GM19395 (cell line): ENCODE measurements at regions not wholly inside any gene's neighbourhood (a gene's known extent, or its start where the extent isn't known, plus 50 kb on each side); places are given as distances from the start of the nearest gene placed in this dataset.
"Not testable (repeated sequence)": the region's sequence is repeated elsewhere in the genome, so short reads cannot be mapped to it uniquely, and the experiment has no call there.

Source experiments
- ATAC-seq: cut with Tn5 transposase; IDR thresholded peaks from one replicate; pipeline ENCODE4 v1.9.1; 2021; ENCODE audit warnings: mild to moderate bottlenecking, moderate library complexity; ENCODE audit not compliant: unreplicated experiment

DNA sequence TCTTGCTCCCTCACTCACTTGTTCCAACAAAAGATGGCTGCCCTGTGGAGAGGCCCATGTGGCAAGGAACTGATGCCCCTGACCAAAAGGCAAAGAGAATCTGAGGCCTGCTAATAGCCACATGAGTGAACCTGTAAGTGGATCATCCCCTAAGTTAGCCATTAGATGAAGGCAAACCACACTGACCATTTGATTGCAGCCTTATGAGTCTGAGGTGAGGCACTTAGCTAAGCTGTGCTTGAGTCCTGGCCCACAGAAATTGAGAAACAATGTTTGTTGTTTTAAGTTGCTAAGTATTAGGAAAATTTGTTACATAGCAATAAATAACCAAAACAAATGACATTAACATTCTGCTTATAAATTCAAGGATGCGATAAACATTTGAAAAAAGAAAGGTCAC lies 100.1 kb upstream of the BET1 start:
- ATAC-seq, result no peak

DNA sequence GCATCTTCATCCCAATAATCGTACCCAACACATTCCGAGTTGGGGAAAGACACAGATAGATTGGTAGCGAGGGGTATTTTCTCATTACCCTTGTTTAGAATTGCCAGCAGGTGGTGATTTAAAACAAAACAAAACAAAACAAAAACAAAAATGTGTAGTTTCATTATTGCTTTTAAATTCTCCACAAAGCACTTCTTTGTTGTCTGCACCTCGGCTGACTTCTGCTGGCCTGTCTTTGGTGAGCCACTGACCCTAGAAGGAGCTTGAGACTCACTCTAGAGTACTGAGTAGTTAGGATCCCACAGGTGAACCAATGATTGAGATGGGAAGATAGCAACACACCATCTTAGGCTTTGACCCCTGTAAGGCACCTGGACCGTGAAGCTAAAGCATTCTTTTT lies 105.4 kb upstream of the BET1 start:
- no peak for ATAC-seq

DNA sequence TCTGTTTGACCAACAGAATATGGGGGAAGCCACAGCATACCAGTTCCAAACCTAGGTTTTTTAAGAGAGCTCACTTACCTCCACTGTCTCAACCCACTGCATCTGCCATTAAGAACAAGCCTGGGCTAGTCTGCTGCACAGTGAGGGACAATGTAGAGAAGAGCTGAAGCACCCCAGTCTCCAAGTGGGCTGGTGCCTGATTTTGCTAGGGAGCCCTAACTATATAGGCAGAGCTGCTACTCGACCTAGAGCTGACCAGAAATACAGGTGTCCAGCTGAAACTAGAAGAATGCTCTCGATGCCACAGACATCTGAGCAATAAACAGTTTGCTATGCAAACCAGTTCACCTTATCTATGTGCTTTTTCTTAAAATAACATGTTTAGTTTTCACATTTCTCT lies 106.9 kb upstream of the BET1 start:
- ATAC-seq, result peak; percentile 55

DNA sequence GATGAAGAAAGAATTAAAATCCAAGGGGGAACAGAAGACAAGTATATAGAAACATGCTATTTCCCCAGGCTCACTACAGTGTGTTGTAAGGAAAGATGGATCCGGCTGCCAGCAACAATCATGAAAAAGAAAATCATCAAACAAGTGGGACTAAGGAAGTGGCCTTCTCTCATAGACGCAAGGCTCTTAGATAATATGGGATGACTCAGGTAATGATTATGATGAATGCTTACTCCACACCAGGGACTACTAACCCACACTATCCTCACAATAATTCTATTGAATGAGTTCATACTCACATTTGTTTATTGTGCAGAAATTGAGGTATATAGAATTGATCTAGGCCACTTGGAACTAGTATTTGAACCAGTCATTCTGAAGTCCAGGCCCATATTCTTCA lies 111.2 kb upstream of the BET1 start:
- ATAC-seq, result no peak

DNA sequence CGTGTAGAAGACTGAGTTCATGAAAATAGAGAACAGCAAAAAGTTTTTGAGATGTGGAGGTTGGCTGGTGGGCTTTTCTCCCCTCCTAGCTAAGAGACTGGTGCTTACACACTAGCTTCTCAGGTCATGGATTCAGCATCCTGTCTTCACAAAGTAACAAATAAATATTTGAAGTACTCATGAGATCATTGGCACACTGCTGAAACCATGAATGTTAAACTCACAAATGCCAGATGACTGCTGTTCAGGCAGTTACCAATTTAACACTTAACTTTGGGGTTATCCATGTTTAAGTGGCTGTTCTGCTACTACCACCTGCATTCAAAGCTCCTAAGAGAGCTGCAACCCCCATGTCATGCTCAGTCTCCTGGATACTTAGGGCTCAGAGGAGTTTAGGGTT lies 119.0 kb upstream of the BET1 start:
- no peak for ATAC-seq

DNA sequence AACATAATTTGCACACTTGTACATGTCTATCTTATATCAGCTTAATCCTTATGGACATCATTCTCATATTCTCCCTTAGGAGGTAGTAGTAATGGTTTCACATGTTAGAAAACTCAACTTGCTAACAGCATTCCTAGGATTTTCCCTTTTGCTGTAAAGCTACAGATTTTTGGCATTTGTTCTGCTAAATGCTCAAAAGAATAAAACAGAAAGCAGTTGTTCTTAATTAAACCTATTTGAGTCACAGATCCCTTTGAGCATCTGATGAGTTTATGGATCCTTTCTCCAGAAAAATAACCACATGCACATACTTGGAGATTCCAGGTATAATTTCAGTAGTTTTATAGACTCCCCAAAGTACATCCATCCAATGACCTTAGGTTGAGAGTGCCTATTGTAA lies 122.9 kb upstream of the BET1 start:
- ATAC-seq, result no peak

DNA sequence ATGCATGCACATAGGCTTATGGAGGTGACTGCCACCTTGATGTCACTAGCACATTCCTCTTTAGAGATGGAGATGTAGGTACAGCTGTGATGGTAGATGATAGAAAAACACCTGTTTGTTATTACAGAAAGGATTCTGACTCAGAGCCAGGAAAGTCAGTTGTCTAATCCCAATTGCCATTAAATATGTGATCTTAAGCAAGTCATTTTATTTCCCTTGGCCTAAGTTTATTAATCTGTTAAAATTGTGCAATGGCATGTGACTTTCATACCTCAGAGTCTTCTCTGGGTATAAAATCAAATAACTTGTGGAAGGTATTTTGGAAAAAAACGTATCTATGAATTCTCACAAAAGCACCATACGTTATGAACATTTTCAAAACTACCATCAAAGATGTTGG lies 123.9 kb upstream of the BET1 start:
- no peak for ATAC-seq

DNA sequence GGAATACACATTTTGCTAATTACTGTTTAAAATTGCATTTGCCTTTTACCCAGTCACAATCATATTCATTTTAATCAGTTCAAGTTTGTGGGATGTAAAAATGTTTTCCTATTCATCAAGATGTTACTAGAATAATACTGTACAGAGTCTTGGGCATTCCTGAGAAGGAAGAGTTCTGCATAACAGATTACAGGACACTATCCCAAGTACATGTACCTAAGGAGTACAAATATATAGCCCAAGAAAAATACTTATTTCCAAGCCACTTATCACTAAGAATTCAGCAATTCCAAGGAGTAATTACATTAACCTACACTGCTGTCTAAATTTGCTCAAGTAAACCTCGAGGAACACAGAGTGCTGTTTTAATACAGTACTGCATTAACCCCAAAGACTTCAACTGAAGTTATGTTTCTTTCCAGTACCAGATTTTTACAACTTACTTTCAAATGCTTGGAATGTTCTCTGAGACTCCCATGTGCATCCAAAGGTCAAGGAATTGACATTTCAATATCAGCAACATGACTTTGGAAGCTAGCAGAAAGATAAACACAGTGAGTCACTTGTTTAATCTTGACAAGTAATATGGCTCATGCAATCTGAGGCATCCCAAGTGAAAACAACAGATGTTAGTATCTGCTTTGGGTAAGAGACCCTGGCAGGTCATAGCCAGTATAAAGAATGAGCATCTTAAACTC lies 125.4 kb upstream of the BET1 start:
- no peak for ATAC-seq

DNA sequence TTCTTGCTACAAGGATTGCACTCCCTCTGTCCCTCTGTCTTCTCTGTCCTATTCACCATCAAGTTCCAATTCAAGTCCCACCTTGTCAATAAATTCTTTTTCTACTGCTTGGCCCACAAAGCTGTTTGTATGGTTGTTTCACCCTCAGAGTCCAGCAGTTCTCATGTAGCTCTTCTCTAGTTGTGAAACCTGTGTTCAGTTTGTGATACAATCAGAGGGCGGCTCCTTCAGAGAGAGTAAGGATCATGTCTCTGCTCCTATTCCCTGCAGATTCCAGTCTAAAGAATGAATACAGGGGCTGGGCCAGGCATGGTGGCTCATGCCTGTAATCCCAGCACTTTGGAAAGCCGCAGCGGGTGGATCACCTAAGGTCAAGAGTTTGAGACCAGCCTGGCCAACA lies 126.6 kb upstream of the BET1 start:
- ATAC-seq, result no peak

DNA sequence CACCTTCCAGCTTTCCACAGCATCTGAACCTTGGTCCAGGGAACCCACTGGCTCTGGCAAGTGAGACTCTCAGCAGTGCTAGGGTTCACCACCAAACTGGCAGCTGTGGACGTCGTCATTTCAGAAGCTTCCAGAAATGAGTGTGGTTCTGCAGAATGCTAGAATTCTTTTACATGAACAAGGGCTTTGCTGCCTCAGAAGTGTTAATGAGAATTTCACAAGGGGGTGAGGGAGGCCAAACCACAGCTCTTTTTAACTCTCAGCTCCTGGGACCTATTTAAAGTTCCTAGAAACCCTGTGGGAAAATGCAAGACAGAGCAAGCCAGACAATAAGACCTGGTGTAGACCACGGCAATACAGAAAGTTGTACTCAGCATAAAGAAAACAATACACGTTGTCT lies 129.3 kb upstream of the BET1 start:
- ATAC-seq, result no peak

DNA sequence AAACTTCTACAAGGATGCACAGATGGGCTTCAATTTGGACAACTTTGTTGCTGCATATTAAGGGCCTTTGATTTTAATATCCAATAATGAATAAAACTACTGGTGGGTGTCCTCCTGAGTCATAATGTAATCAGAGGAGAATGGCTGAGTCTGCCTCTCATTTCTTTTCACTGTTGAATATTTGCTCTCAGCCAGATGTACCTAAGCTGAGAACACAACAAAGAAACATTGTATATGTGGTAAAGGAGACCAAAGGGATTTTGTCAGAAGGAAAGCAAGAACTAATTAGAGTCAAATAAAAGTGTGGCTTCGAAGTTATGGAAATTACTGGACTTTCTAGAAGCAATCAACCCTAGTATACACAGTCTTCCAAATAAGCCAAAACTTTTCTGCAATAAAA lies 131.0 kb upstream of the BET1 start:
- no peak for ATAC-seq

DNA sequence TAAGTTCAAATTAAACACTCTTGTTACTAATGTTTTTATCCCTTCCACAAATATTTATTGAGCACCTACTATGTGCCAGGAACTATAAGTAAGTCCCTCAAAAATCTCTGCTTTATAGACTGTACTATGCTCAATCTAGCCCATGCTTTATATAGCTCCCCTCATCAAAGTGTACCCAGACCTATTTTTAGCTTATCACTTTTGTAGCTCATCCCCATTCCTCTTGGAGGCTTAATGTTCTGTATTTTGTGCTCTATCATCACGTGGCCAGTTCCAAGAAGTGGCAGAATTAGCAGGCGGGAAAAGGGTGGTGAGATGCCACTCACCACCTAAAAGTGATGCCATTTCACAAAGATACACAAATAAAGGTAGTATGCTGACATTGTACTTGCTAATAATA lies 138.1 kb upstream of the BET1 start:
- ATAC-seq, result no peak

DNA sequence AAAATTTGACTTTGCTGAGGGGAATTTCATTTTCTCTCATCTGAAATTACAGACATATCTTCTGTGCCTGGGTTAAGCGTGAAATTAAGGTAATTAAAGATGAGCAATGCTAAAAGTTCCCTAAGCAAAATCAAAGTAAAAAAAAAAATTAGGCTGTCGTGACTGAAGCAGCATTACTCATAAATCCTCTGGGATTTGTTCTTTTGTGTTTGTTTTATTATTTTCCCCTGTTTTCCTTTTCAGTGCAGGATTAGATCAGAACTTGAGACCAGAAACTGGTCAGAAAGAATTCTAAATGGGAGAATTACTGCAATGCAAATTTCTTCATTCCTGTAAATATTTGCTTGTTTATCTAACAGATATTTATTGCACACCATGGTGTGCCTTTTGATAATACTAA lies 141.4 kb upstream of the BET1 start:
- ATAC-seq, result no peak

DNA sequence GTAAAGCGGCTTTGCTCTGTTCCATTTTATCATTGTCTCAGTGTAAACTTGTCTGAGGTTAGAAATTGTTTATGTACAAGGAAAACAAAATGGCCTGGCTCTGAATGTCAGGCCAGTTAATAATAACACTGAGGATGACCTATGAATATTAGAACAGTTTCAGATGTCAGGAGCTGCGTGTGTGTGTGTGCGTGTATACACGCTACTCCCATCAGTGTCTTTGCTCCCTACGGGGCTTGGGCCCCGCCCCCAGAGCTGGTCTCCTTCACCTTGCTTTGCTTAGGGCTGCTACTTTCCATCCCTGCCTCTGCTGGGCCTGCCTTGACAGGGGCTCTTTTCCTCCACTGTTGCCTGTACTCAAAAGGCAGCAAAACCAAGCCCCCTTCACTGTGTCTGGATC lies 142.3 kb upstream of the BET1 start:
- no peak for ATAC-seq

DNA sequence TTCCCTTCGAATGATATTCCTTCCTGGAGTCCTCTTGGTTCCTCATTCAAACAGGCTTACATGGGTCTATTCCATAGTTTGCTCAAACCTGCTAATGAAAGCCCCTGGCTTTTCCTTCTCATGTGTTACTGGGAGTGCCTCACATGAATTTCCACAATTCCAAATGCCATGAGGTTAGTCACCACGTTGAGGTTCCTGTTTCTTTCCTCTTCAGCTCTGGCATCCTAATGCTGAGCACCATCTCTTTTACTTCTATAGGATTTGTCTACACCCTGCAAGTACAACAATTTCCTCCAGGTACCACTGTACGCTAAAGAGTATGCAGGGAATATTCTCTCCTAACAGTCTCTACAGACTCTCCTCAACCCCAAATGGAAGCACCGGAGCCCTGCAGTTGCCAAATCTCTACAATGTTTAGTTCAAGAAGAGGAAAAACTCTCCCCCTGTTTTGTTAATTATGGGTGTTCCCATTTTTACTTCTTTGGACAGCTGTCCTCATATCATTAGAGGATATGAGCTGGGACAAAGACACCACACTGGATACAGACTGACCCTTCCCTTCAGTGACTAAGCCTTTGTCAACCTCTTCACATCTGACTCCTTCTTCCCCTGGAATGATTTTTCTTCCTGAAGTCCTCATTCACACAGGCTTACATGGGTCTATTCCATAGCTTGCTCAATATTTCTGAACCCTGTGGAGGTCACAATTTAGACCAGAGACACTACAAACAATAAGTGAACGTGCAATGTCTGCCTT lies 145.8 kb upstream of the BET1 start:
- ATAC-seq, result no peak

DNA sequence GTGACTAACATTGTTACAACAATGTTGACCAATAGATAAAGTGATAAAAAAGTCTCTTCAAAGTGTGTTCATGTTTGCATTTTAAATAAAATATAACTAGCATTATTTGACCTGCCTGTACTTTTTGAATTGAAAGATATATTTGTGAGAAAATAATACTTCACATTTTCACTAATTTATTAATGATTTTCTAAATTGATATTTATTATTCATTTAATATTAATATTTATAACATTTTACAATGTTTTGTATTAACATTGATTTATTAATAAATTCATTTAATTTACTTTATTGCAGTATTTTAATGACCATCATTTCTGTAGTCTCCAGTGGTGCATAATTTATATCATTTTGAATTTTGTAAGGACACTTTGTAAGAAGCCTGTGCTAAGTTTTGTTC lies 150.0 kb upstream of the BET1 start:
- ATAC-seq, result no peak

DNA sequence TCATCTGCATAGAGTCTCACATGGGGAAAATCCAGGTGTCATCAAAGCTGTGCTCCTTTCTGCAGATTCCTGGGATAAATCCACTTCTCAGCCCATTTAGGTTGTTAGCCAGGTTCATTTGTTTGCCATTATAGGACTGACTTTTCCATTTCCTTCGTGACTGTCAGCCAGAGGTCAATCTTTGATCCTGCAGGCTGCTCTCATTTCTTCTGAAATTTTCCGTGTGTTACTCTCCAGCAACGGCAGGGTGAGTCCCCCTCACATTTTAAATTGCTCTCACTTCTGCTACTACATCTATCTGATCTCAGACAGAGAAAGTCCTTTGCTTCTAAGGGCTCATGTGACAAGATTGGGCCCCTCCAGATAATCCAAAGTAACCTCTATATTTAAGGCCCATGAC lies 150.7 kb upstream of the BET1 start:
- peak; percentile 72 for ATAC-seq

DNA sequence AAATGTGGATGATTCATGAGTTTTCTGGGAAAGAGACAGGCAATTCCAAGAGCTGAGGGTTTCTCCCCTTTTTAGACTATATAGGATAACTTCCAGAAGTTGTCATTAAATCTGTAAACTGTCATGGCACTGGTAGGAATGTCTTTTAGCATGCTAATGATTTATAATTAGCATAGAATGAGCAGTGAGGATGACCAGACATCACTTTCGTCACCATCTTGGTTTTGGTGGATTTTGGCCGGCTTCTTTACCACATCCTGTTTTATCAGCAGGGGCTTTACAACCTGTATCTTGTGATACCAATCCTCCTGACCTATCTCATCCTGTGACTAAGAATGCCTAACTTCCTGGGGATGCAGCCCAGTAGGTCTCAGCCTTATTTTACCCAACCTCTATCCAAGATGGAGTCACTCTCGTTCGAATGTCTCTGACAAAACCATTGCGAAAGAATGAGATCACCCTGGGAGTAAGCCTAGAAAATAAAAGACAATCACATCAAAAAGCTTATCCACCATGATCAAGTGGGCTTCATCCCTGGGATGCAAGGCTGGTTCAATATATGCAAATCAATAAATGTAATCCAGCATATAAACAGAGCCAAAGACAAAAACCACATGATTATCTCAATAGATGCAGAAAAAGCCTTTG lies 153.6 kb upstream of the BET1 start:
- not testable (repeated sequence) for ATAC-seq

DNA sequence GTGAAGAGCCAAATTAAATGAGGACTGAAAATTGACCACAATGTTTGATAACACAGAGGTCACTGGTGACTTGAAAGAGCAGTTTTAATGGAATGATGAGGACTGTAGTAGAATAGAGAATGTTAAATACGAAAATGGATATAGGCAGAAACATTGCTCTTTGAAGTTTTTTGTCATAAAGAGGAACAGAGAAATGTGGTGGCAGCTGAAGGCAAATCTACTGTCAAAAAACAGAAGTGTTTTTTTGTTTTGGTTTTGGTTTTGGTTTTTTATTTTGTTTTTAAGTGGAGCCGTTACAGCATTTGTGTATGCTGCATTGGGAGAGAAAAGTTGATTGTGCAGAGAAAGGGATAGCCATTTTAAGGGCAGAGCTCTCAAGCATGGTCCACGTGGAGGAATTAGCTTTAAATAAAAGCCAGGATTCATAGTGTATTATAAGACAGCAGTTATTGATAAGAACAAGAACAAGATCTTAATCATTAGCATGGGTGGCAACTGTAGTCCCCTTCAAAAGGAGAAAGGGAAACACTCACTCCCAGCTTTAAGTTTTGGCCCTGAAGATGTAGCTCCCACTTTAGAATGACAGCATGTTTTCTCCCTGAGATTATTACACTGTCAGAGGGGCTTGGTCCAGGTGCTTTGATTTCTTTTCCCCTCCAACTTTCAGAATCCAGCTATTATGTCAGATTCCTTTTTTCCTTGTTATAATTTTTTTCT lies 156.7 kb upstream of the BET1 start:
- peak; percentile 96 for ATAC-seq

DNA sequence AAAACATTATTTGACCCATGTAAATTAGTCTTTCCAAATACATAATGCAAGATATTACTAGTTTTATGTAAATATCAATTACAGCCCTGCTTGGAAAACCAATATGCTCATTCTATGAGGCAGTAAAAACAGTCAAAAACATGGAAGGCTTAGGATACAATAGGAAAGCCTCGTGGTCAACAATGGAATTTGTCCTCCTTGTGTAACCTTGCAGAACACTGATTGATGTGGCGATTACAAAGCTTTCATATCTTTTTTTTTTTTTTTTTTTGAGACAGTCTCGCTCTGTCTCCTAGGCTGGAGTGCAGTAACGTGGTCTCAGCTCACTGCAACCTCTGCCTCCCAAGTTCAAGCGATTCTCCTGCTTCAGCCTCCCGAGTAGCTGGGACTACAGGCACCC lies 157.3 kb upstream of the BET1 start:
- no peak for ATAC-seq

DNA sequence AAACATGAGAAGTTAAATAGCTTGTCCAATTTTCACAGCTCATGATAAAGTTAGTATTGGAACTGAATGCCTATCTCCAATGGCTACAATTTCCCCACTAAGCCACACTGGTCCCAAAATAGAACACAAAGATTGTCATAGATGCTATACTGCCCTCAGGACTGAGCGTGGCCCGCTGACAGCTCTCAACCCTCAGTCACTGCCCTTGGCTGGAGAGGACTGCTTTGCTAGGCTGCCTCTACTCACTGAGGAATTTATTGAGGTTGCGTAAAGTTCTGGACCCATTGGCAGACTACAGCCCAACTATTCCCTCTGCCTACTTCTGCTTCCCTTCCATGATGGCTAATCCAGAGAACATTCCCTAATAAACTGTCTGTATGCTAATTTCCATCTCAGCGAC lies 165.5 kb upstream of the BET1 start:
- no peak for ATAC-seq

DNA sequence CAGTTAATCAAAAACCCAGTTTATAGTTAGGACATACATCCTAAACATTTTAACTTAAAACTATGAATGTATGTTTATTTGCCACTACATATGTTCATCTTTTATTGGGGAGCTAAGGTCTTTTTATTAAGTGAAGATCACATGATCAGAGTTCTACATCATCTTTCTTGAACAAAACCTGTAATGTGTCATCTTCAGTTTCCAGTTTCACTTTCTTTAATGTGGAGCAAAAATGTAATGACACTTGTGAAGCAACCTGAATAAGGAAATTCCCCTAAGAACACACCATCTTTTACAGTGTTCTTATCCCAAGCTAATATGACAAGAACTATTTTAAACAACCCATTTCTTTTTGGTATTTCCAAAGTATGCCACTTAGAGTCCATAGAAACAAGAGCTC lies 166.7 kb upstream of the BET1 start:
- ATAC-seq, result peak; percentile 91
